K562 (cell line): ENCODE measurements at regions not wholly inside any gene's neighbourhood (a gene's known extent, or its start where the extent isn't known, plus 50 kb on each side); places are given as distances from the start of the nearest gene placed in this dataset.

Source experiments
- ATAC-seq: fragments of 200-7000 bp; cut with Tn5 transposase; 3 replicates; pipeline ENCODE4 v1.9.1; 2020; ENCODE audit warnings: moderate library complexity
- BruUV-seq: library from RNA; stranded (reverse); fragments of 400-500 nt; replicated peaks from 2 replicates; lab custom pipeline; 2021; lab: Mats Ljungman, UMichigan
- CTCF ChIA-PET: fragments of 300-600 bp; formaldehyde crosslinking; extraction: SDS; loops from one replicate; lab custom pipeline; 2021; ENCODE audit warnings: low intra/inter-chr PET ratio; lab: Yijun Ruan, JAX
- POLR2A ChIA-PET: fragments of 300-600, 350-650 bp; sonication (Branson Sonifier 250); formaldehyde crosslinking; extraction: SDS; loops from one replicate; lab custom pipeline; 2021; ENCODE audit warnings: antibody characterized with exemption, inconsistent platforms; lab: Yijun Ruan, JAX
- DNase-seq, 4 experiments: peaks; one replicate each; pipeline versions ENCODE4 v3.0.0 to v3.0.0-alpha.2; 2011 to 2018; ENCODE audit warnings: low spot score in 3 of 4, mixed read lengths in 3 of 4; ENCODE audit errors: extremely low read depth in 1 of 4
- FAIRE-seq: peaks from 2 replicates; lab custom pipeline; 2011; peaks lifted over from hg19 to GRCh38; lab: Jason Lieb, UNC
- H2AFZ ChIP-seq: 2 replicates; pipeline ENCODE4 v1.6.0; 2011; ENCODE audit warnings: low read depth, low read length, control low read depth, inconsistent platforms
- H3K27ac ChIP-seq: fragments of 200-600 bp; 3 replicates; pipeline ENCODE4 v1.8.0; 2011; ENCODE audit warnings: low read depth, mild to moderate bottlenecking, control low read depth, inconsistent platforms, low read length, moderate library complexity, mixed read lengths; ENCODE audit errors: extremely low read depth
- H3K27me3 ChIP-seq, 2 experiments: fragments of 300-600 bp in 1 of 2; 2 replicates in 1 of 2; 3 replicates in 1 of 2; pipeline versions ENCODE4 v1.6.0 to v1.8.0; 2011; ENCODE audit warnings: inconsistent platforms in 2 of 2, low read length in 2 of 2, mild to moderate bottlenecking in 1 of 2, mixed read lengths in 1 of 2, moderate library complexity in 1 of 2; ENCODE audit not compliant: control insufficient read depth in 2 of 2, insufficient read depth in 2 of 2
- H3K36me3 ChIP-seq: fragments of 300-600 bp; 3 replicates; pipeline ENCODE4 v1.8.0; 2011; ENCODE audit warnings: mild to moderate bottlenecking, low read length, inconsistent platforms; ENCODE audit not compliant: control insufficient read depth, insufficient read depth
- H3K4me1 ChIP-seq, 2 experiments: fragments of 200-600 bp in 1 of 2; replicated peaks in 1 of 2; 2 replicates in 1 of 2; 3 replicates in 1 of 2; pipeline versions ENCODE4 v1.5.1 to v1.8.0; 2011; ENCODE audit warnings: inconsistent platforms in 2 of 2, low read length in 2 of 2, mild to moderate bottlenecking in 1 of 2, mixed read lengths in 1 of 2, moderate library complexity in 1 of 2; ENCODE audit not compliant: control insufficient read depth in 2 of 2, insufficient read depth in 2 of 2
- H3K4me2 ChIP-seq: 2 replicates; pipeline ENCODE4 v1.6.1; 2011; ENCODE audit warnings: low read length, control low read depth, inconsistent platforms, mixed read lengths; ENCODE audit not compliant: insufficient read depth
- H3K4me3 ChIP-seq: fragments of 200-600 bp; sonication (generic), shearing (Covaris generic); 2 replicates; pipeline ENCODE4 v1.5.1; 2016; ENCODE audit warnings: control low read depth, inconsistent platforms
- H3K79me2 ChIP-seq: fragments of 200-600 bp; 3 replicates; pipeline ENCODE4 v1.8.0; 2011; ENCODE audit warnings: low read length, inconsistent platforms; ENCODE audit not compliant: control insufficient read depth, insufficient read depth
- H3K9ac ChIP-seq, 2 experiments: 2 replicates each; pipeline versions ENCODE4 v1.6.0 to v1.6.1; 2011; ENCODE audit warnings: low read depth in 2 of 2, low read length in 2 of 2, control low read depth in 1 of 2, inconsistent platforms in 1 of 2, mild to moderate bottlenecking in 1 of 2, mixed read lengths in 1 of 2; ENCODE audit not compliant: insufficient read depth in 1 of 2
- H3K9me1 ChIP-seq: one replicate; pipeline ENCODE4 v1.6.0; 2011; ENCODE audit warnings: inconsistent platforms, mild to moderate bottlenecking, low read length, moderate library complexity; ENCODE audit not compliant: control insufficient read depth, insufficient read depth
- H3K9me3 ChIP-seq: replicated peaks from 2 replicates; pipeline ENCODE4 v1.5.1; 2011; ENCODE audit warnings: low read depth, low read length, inconsistent platforms; ENCODE audit not compliant: control insufficient read depth, insufficient read depth
- H4K20me1 ChIP-seq: replicated peaks from 2 replicates; pipeline ENCODE4 v1.6.1; 2011; ENCODE audit warnings: low read length, inconsistent platforms, mixed read lengths; ENCODE audit not compliant: control insufficient read depth, insufficient read depth
- DMBX1 ChIP-seq: fragments of 250-450 bp; sonication (Bioruptor Pico); IDR thresholded peaks from 2 replicates; pipeline ENCODE4 v1.8.0; 2022; ENCODE audit warnings: inconsistent platforms, mild to moderate bottlenecking, moderate library complexity, borderline replicate concordance
- HEY1 ChIP-seq: fragments of 250-450 bp; sonication (Bioruptor Pico); IDR thresholded peaks from 2 replicates; pipeline ENCODE4 v1.5.0; 2020; ENCODE audit warnings: mild to moderate bottlenecking, moderate library complexity, borderline replicate concordance
- ZNF134 ChIP-seq: fragments of 250-450 bp; sonication (Bioruptor Pico); conservative IDR thresholded peaks from 2 replicates; pipeline ENCODE4 v1.4.0; 2020
- ZNF512 ChIP-seq: IDR thresholded peaks from 2 replicates; pipeline ENCODE4 v1.6.1; 2016; ENCODE audit warnings: missing genetic modification characterization, missing compliant biosample characterization
- WGBS: fragments of 100-300 bp; shearing (Covaris generic); methylation state at CpG from one replicate; pipeline ENCODE4 v1.1.6; 2016; ENCODE audit warnings: low coverage, mixed read lengths; ENCODE audit not compliant: insufficient coverage; ENCODE audit errors: missing lambda C conversion rate; 5-methylcytosine and 5-hydroxymethylcytosine counted together
- in situ Hi-C: fragments of 300-500 bp; cut with MboI; formaldehyde crosslinking; loops from 4 replicates; pipeline ENCODE4 v1.15.0; 2018; ENCODE audit warnings: inconsistent platforms, mixed read lengths
- intact Hi-C: fragments of 100-400 bp; cut with micrococcal nuclease; formaldehyde crosslinking; loops from 2 replicates; pipeline ENCODE4 v1.14.2; 2022
- TF ChIP-seq, protein P1 (sequence below): fragments of 250-450 bp; sonication (Bioruptor Pico); IDR thresholded peaks from 2 replicates; pipeline ENCODE4 v1.5.0; 2021; ENCODE audit warnings: mild to moderate bottlenecking, borderline replicate concordance

DNA sequence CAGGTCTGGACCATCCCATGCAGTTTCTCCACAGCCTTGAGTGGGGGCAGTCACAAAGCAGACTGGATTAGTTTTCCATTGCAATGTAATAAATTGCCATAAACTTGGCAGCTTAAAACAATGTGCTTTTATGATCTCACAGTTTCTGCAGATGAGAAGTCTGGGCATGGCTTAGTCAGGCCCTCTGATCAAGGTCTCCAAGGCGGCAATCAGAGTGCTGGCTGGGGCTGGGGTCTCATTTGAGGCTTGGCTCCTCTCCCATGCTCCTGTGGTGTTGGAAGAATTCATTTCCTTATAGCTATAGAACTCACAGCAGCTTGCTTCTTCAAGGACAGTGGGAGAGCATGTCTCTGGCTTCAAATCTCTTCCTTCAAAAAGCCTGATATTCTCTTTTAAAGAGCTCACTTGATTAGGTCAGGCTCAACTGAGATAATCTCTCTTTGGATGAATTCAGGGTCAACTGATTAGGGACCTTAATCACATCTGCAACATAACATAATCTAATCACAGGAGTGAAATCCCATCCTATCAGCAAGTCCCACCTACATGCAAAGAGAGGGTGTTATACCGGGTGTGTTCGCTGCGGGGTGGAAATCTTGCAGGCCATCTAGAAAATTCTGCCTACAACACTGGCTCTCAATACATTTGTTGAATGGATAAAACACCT lies 77.4 kb upstream of the SULF2 start:
- Histone ChIP-seq H3K27me3 (peaks cover 4 to 35% of the 10 kb centered on the region in 2 experiments), H3K4me3 (no peak overlapping the region), H3K27ac (no peak overlapping the region), H3K4me2 (no peak overlapping the region)
- 0% methylated on average over 4 of the region's 4 CpGs for WGBS
- TF ChIP-seq DMBX1 (CRISPR knock-in tag) = no peak
- TF ChIP-seq, all 486 proteins: peak for 0
- H3K79me2 ChIP-seq = no peaks in the 10 kb centered on the region
- H3K36me3 ChIP-seq = no peaks in the 10 kb centered on the region
- CTCF ChIA-PET = no interaction called here
- intact Hi-C loops = no loop called here
- H3K4me1 ChIP-seq = no peaks in the 10 kb centered on the region
- H3K9me1 ChIP-seq = peaks cover 3% of the 10 kb centered on the region
- in situ Hi-C loops = no loop called here
- no peaks in the 10 kb centered on the region for H3K9me3 ChIP-seq
- H4K20me1 ChIP-seq = no peaks in the 10 kb centered on the region
- no TSS peak for BruUV-seq
- no peak for DNase-seq
- FAIRE-seq = no peak
- ATAC-seq = no peak
- POLR2A ChIA-PET = no interaction called here
- H3K9ac ChIP-seq = no peak overlapping the region
- no peak overlapping the region for H2AFZ ChIP-seq

DNA sequence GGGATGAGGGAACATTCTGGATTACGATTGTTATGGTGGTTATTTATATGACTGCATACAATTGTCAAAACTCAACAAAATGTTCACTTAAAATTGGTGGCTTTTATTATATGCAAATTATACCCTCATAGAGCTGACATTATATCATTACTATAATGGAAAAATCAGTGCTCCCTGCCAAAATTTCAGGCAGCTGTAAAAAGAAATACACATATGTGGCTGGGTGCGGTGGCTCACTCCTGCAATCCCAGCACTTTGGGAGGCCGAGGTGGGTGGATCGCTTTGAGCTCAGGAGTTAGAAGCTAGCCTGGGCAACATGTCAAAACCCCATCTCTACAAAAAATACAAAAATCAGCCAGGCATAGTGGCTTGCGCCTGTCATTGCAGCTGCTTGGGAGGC lies 75.8 kb upstream of the SULF2 start:
- intact Hi-C loops = no loop called here
- H4K20me1 ChIP-seq = no peaks in the 10 kb centered on the region; the same call in 1 of the 2 replicates
- H3K4me2 ChIP-seq = no peak overlapping the region
- no peak for FAIRE-seq
- no peaks in the 10 kb centered on the region for H3K9me3 ChIP-seq
- H3K9me1 ChIP-seq = no peaks in the 10 kb centered on the region
- H3K27me3 ChIP-seq = peaks cover 2 to 31% of the 10 kb centered on the region in 2 experiments
- H3K27ac ChIP-seq = no peak overlapping the region
- DNase-seq = no peak
- no peak overlapping the region for H3K4me3 ChIP-seq
- no peak overlapping the region for H3K9ac ChIP-seq
- CTCF ChIA-PET = no interaction called here
- H3K79me2 ChIP-seq = no peaks in the 10 kb centered on the region
- no peaks in the 10 kb centered on the region for H3K4me1 ChIP-seq
- no peak for ATAC-seq
- H2AFZ ChIP-seq = no peak overlapping the region
- H3K36me3 ChIP-seq = no peaks in the 10 kb centered on the region
- in situ Hi-C loops = no loop called here
- BruUV-seq = no TSS peak
- TF ChIP-seq, protein P1, sequence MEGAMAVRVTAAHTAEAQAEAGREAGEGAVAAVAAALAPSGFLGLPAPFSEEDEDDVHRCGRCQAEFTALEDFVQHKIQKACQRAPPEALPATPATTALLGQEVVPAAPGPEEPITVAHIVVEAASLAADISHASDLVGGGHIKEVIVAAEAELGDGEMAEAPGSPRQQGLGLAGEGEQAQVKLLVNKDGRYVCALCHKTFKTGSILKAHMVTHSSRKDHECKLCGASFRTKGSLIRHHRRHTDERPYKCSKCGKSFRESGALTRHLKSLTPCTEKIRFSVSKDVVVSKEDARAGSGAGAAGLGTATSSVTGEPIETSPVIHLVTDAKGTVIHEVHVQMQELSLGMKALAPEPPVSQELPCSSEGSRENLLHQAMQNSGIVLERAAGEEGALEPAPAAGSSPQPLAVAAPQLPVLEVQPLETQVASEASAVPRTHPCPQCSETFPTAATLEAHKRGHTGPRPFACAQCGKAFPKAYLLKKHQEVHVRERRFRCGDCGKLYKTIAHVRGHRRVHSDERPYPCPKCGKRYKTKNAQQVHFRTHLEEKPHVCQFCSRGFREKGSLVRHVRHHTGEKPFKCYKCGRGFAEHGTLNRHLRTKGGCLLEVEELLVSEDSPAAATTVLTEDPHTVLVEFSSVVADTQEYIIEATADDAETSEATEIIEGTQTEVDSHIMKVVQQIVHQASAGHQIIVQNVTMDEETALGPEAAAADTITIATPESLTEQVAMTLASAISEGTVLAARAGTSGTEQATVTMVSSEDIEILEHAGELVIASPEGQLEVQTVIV (CRISPR knock-in tag) = no peak
- TF ChIP-seq ZNF134 = no peak
- no peak for TF ChIP-seq HEY1 (CRISPR knock-in tag)
- no peak for TF ChIP-seq ZNF512
- 0% methylated on average over 5 of the region's 5 CpGs for WGBS
- POLR2A ChIA-PET = interaction anchor here (0.7 kb wide), 1 partner anchor 34 kb away, joined by 4 read pairs; no protein-coding TSS in a partner anchor
